Chondrocyte (in vitro differentiated cells): ENCODE measurements at regions not wholly inside any gene's neighbourhood (a gene's known extent, or its start where the extent isn't known, plus 50 kb on each side); places are given as distances from the start of the nearest gene placed in this dataset.

Experiments
- DNase-seq: peaks from one replicate; pipeline ENCODE4 v3.0.0; 2021; ENCODE audit warnings: mixed read lengths, low spot score
- H3K27ac Mint-ChIP-seq: one replicate; pipeline ENCODE4 v1.8.0; 2021; ENCODE audit warnings: mild to moderate bottlenecking, moderate library complexity, mixed read lengths; ENCODE audit not compliant: unreplicated experiment
- H3K27me3 Mint-ChIP-seq: 2 replicates; pipeline ENCODE4 v1.8.0; 2021; ENCODE audit warnings: low read depth, mixed read lengths
- H3K36me3 Mint-ChIP-seq: 2 replicates; pipeline ENCODE4 v1.8.0; 2021; ENCODE audit warnings: low read depth, mixed read lengths
- H3K4me1 Mint-ChIP-seq: 2 replicates; pipeline ENCODE4 v1.8.0; 2021; ENCODE audit warnings: low read depth, mild to moderate bottlenecking, mixed read lengths
- H3K4me3 Mint-ChIP-seq: one replicate; pipeline ENCODE4 v1.8.0; 2021; ENCODE audit warnings: mild to moderate bottlenecking, moderate library complexity, mixed read lengths; ENCODE audit not compliant: unreplicated experiment
- H3K9me3 Mint-ChIP-seq: 2 replicates; pipeline ENCODE4 v1.8.0; 2021; ENCODE audit warnings: low read depth, mixed read lengths
- CTCF ChIP-seq: fragments of 200-600 bp; sonication (generic); IDR thresholded peaks from 2 replicates; pipeline ENCODE4 v1.5.0; 2021; ENCODE audit warnings: antibody characterized with exemption, mild to moderate bottlenecking, moderate library complexity

GRCh38 chr15:99473981-99474906 is 91.5 kb upstream of the MEF2A start:
- Mint-ChIP-seq H3K27me3 (no peaks in the 10 kb centered on the region), H3K4me1 (peaks cover 62% of the 10 kb centered on the region), H3K27ac (peak overlapping the region; percentile 74), H3K4me3 (no peak overlapping the region), H3K9me3 (no peaks in the 10 kb centered on the region), H3K36me3 (peaks cover 2% of the 10 kb centered on the region)
- no peak for TF ChIP-seq CTCF
- DNase-seq, result peak; percentile 61

- Mint-ChIP-seq H3K4me3 (no peak overlapping the region), H3K27me3 (no peaks in the 10 kb centered on the region), H3K9me3 (no peaks in the 10 kb centered on the region), H3K27ac (peak overlapping the region; percentile 95), H3K4me1 (peaks cover 64% of the 10 kb centered on the region), H3K36me3 (peaks cover 2% of the 10 kb centered on the region)
- DNase-seq, result peak; percentile 81
- TF ChIP-seq CTCF, result no peak
These were observed 90.7 kb upstream of the MEF2A start for GRCh38 chr15:99474909-99475753.

- Mint-ChIP-seq H3K4me1 (peaks cover 72% of the 10 kb centered on the region), H3K27ac (peak overlapping the region; percentile 95), H3K9me3 (no peaks in the 10 kb centered on the region)
These were observed 89.9 kb upstream of the MEF2A start for GRCh38 chr15:99475754-99476412.

GRCh38 chr15:99476413-99477222 is 89.2 kb upstream of the MEF2A start:
- Mint-ChIP-seq H3K4me3 (peak overlapping the region; percentile 67), H3K27me3 (no peaks in the 10 kb centered on the region), H3K27ac (peak overlapping the region; percentile 95), H3K9me3 (no peaks in the 10 kb centered on the region), H3K4me1 (peaks cover 79% of the 10 kb centered on the region), H3K36me3 (no peaks in the 10 kb centered on the region)
- DNase-seq, result peak; percentile 75
- no peak for TF ChIP-seq CTCF

More at GRCh38 chr15:99475754-99476412, 89.9 kb upstream of the MEF2A start:
- no peak for TF ChIP-seq CTCF
- Mint-ChIP-seq H3K36me3 (no peaks in the 10 kb centered on the region), H3K4me3 (no peak overlapping the region), H3K27me3 (no peaks in the 10 kb centered on the region)
- no peak for DNase-seq
